NCI-H2107 treated with DMSO at 0.1 percent for 48 hours (cell line): ENCODE measurements at regions not wholly inside any gene's neighbourhood (a gene's known extent, or its start where the extent isn't known, plus 50 kb on each side); places are given as distances from the start of the nearest gene placed in this dataset.
"Not testable (repeated sequence)": the region's sequence is repeated elsewhere in the genome, so short reads cannot be mapped to it uniquely, and the experiment has no call there.

Source experiments
- DNase-seq: peaks from one replicate; lab custom pipeline; 2025; ENCODE audit not compliant: unreplicated experiment; lab: John Stamatoyannopoulos, UW

- no peak for DNase-seq
Measured at GRCh38 chr6:10184371-10185227, 230.3 kb downstream of the TFAP2A start.

DNA sequence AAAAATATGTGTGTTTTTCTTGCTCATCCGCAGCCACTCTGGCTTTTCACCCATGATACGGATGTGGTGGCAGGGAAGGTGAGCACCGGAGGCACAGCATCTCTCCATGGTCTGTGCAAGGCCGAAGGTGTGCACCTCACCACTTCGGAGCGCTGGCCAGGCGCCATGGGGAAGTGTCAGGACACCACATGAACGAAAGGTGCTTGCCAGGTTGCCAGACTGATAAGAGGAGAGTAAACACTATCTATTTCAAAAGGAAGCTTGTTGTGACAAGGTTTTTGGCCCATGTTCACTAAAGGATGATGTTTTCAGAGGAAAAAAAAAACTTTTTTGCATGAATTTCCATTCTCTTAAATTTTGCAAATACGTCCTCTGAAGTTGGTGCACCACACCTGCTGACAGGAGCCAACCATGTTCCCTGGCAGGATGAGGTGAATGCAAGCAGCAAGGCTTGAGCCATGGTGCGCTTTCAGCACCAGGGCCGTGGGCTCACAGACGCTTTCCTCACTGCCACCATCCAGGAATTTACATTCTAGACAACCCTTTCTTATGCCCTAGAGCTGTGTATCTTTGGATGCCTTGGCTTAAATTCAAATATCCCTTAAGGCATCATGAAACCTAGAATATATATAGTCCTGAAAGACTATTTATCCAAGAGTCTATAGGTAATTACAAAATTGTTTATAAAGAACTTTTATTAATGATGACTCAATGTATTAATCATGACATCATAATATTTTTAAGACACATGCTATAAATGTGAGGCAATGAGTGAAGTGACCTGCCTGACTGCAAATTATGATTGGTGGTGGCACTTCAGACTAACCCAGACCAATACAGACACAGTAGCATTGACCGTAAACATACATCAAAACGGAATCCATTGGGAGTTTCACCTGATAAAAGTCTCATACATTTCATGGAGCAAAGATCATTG is 234.5 kb downstream of the TFAP2A start:
- DNase-seq: no peak

DNA sequence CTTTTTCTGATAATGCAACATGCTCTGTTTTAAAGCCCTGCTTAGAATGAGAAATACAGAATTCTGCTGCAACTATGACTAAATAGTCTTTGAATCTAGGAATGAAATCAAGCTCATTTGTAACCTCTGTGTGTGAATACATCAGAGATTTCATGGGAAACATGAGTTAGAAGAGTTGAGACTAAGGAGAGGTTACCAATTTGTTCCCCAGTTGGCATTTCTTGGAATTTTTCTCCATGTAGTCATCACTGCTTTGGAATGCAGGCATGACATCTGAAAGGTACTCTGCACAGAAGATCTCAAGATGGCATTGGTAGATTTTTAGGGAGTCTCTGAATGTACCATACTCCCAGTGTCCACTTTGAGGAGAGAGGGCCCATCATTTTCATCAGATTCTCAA is 237.2 kb downstream of the TFAP2A start:
- no peak for DNase-seq

DNA sequence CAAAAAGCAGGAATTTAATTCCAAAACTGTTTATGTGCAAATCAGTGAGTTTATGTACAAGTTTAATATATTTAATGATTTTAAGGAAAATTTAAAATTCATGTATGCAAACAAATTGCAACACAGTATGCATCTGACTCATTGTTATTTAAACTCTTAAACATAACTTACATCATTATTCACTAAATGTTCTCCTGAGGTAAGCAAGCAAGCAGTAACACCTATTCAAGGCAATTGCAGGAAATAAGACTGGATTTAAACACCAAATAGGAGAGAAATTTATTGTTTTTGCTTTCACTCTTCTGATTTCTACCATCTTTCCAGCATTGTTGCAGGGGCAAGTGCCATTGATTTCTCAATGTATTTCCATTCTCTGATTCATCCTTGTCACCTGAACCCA is 239.5 kb downstream of the TFAP2A start:
- DNase-seq: no peak

GRCh38 chr6:10174761-10175160 is 240.1 kb downstream of the TFAP2A start:
- DNase-seq: no peak

DNA sequence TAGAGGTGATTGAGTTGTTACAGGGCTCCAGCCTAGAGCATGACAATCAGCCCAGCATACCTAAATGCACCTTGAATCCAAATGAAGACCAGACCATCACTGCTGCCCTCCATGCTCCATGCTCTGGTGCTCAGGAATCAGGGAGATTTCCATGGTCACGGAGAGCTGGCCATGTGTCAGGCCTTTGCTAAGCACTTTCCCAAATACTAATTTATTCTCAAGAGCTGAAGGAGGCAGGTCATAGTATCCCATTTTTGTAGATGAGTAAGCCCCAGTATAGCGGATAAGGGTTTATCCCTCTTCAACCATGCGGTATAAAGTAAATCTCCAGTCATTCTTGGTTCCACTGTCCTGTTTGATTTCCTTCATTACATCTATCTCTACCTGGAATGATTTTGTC is 240.8 kb downstream of the TFAP2A start:
- no peak for DNase-seq

DNA sequence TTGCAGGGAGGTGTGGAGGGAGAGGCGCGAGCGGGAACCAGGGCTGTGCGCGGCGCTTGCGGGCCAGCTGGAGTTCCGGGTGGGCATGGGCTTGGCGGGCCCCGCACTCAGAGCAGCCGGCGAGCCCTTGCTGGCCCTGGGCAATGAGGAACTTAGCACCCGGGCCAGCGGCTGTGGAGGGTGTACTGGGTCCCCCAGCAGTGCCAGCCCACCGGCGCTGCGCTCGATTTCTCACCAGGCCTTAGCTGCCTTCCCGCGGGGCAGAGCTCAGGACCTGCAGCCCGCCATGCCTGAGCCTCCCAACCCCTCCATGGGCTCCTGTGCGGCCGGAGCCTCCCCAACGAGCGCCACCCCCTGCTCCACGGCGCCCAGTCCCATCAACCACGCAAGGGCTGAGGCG is 243.2 kb downstream of the TFAP2A start:
- DNase-seq: not testable (repeated sequence)

DNA sequence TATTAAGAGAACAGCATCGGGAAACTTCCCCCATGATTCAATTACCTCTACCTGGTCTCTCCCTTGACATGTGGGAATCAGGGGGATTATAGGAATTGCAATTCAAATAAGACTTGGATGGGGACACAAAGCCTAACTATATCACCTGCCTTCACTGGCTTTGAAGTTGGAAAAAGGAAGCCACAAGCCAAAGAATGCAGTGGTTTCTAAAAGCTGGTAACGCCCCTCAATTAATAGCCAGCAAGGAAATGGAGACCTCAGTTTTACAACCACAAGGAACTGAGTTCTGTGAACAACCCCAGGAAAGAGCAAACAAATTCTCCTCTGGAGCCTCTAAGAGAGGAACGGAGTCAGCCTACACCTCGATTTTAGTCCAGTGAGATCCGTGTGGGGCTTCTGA is 244.1 kb downstream of the TFAP2A start:
- DNase-seq: no peak

GRCh38 chr6:10166031-10166430 is 248.8 kb downstream of the TFAP2A start:
- DNase-seq: no peak

DNA sequence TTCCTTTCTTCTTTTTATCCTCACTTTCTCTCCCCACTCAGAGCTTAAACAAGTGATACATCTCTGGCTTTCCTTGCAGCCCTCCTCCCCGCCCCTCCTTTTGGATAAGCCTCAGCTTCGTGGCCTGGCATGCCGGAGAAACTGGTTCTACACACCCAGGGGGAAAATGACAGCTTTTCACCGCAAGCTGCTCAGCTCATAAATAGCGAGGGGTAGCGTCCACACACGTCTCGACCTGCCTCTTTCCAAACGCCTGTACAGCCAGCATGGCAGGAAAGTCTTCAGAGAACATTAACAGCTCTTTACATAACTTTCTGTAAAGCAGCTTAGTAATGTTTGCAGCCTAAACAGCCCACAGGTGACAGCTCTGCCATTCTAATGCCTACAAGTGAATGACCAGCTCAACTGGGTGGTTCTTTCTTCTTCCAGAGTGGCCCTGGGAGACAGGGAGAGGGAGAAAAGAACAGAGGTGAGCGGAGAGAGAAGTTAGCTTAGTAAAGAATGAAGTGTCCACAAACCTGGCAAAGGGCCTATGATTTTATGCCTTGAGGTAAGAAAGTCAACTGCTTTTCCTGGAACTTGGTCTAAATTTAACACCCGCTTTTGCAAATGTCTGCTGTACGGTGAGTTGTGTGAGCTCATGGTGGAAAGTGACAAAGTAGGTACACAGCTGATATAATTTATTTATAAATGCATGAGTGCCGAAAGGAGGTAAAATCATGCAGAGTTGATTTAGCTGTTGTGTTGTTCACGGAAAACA is 251.5 kb downstream of the TFAP2A start:
- no peak for DNase-seq

- no peak for DNase-seq
Measured at GRCh38 chr6:10156875-10157274, 258.0 kb downstream of the TFAP2A start.

GRCh38 chr6:10154251-10154650 is 260.6 kb downstream of the TFAP2A start:
- no peak for DNase-seq

DNA sequence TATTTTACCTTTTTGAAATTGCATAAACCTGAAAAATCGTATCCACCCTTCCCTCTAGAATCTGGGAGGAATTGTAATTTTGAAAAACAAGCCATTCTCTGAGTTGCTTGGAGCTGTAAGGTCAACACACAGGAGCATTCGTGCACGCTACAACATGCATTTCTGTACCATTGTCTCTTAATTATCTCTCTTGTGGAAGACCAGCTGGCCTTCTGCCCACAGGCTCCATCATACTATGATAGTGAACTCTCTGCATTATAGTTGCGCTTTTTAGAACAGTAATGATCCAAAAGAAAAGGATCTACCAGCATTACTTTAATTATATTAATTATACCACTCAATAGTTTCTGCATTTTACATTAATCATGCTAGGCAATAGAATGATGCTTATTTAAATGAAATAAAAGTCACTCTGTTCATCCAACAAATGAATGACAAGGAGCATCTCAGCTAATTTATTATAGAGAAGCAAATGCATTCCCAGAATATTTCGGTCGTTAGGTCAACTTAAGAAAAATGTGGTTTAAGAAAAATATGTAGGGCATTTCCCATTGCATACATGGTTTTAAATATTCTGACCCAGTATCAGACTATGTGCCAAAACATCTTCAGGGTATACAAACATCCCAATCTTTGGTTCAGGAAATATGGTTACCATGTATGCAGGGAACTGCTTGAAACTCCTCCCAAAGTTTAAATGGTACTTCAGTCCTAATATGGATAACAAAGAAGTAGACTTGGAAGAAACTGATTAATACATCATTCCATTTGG is 263.5 kb downstream of the TFAP2A start:
- DNase-seq: no peak

DNA sequence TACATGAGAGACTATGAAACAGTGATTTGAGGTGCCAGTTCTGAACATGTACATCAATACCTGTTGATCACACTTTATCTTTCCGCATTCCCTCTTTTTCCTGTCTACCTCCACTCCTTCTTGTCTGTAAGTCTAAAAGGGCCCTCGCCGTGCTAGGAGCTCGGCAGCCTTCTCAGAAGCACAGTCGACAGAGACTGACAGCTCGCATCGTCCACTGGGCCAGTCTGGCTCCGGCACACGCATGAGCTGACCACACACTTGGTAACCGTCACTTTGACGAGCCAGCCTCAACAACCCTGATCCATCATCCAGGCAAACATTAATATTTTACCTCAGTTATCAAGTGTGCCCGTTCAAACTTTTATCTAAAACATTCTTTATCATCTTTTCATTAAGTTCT is 265.3 kb downstream of the TFAP2A start:
- no peak for DNase-seq

DNA sequence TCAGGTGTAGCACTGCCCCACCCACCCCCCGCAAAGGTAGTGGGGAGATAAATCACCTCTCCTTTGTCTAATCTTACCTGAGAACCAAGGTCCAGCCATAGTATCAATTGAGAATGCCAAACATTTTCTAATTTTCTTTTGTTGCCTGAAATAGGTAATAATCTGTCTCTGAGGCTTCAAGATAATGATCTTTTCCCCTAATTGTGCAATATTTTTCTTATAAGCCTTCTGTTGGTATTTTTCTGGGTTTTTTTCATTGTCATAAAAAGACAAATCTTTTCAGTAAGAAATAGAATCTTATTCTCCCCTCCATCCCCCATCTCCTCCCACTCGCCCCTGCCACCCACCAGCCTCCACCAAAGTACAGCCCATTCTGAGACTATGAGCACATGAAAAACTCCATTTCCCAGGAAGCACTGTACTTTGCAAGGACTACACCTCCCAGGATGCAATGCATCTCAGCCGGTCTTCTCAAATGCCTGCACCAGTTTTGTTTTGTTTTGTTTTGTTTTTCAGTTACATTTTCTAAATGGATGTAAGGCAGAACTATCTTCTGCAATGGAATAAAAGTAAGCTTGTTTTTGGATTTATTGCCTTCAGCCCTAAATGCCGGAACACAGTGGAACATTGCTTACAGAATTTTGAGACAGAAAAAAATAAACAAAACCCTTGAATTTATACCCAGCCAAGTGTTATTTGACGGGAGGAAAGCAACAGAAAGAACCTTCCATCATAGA is 268.0 kb downstream of the TFAP2A start:
- DNase-seq: no peak

GRCh38 chr6:10144772-10145171 is 270.1 kb downstream of the TFAP2A start:
- DNase-seq: no peak

- DNase-seq: no peak
Measured at GRCh38 chr6:10141746-10142443, 273.0 kb downstream of the TFAP2A start.

DNA sequence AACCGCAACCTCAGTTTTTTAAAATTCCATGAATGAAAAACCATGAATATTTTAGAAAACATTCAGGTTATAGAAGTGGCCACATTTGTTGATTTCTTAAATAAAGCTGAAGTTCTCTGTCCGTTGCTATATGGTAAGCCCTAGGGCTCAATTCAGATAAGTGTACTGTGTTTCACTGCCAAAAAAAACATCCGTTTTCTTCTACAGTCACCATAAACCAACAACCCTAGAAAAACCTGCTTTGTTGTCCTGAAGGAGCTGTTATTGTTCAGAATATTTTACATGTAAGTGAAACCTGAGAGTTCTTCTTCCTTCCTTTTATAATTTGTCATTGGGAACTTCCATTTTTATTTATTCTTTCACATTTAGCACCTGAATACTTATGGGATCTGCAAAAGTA is 274.1 kb downstream of the TFAP2A start:
- DNase-seq: no peak

- DNase-seq: no peak
Measured at GRCh38 chr6:10140136-10140535, 274.7 kb downstream of the TFAP2A start.
